ENCODE measurements at regions not wholly inside any gene's neighbourhood (a gene's known extent, or its start where the extent isn't known, plus 50 kb on each side); places are given as distances from the start of the nearest gene placed in this dataset.

DNA sequence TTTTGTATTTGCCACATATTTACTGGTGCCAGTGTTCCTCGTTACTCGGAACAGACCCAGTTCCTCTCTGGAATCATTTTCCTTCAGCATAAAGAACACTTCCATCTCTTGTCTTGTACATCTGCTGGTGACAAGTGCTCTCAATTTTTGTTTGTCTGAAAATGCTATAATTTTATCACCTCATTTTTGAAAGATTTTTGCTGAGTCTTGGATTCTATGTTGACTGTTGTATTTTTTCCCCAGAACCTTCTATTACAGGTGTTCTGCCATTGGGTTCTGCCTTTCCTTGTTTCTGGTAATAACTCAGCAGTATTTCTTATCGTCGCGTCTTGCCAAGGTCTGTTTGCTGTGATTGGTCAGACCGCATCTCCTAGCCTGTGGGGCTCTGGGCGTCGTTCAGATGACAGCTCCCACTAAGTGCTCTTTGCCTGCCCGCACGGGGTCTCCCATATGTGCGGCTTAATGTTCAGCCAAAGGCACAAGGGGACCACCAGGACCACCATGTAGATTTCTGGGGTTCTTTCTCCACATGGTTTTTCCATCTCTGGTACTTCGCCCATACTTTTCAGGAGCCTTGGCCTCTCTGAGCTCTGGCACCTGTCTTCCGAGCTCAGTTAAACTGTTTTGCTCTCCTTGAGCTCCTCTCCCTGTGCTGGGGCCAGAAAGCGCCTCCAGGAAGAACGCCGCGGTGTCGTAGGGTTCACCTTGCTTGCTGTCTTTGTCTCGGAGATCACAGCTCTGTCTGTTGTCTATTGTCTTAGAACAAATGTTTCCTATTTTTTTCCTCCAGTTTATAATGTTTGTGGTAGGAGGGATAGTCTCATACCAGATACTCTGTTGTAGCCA is 80.0 kb downstream of the METRNL start:
- TF ChIP-seq, protein P1, sequence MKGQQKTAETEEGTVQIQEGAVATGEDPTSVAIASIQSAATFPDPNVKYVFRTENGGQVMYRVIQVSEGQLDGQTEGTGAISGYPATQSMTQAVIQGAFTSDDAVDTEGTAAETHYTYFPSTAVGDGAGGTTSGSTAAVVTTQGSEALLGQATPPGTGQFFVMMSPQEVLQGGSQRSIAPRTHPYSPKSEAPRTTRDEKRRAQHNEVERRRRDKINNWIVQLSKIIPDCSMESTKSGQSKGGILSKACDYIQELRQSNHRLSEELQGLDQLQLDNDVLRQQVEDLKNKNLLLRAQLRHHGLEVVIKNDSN (IDR thresholded peaks at IDR 0.05), result no peak
- TF ChIP-seq EP300 (IDR thresholded peaks at IDR 0.05; ENCODE audit: borderline replicate concordance) (no peak), CEBPB (IDR thresholded peaks at IDR 0.05) (no peak), TCF12 (IDR thresholded peaks at IDR 0.05; ENCODE audit: low read depth) (no peak), NFIC (IDR thresholded peaks at IDR 0.05) (no peak), TAF1 (IDR thresholded peaks at IDR 0.05; ENCODE audit: low read depth) (no peak), RAD21 (IDR thresholded peaks at IDR 0.05; ENCODE audit: low read depth) (no peak), TEAD4 (IDR thresholded peaks at IDR 0.05) (no peak), YY1 (IDR thresholded peaks at IDR 0.05; ENCODE audit: low read depth) (no peak), EGR1 (IDR thresholded peaks at IDR 0.05) (no peak)
- TF ChIP-seq, protein P2, sequence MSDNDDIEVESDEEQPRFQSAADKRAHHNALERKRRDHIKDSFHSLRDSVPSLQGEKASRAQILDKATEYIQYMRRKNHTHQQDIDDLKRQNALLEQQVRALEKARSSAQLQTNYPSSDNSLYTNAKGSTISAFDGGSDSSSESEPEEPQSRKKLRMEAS (IDR thresholded peaks at IDR 0.05), result no peak
- TF ChIP-seq, protein P3, sequence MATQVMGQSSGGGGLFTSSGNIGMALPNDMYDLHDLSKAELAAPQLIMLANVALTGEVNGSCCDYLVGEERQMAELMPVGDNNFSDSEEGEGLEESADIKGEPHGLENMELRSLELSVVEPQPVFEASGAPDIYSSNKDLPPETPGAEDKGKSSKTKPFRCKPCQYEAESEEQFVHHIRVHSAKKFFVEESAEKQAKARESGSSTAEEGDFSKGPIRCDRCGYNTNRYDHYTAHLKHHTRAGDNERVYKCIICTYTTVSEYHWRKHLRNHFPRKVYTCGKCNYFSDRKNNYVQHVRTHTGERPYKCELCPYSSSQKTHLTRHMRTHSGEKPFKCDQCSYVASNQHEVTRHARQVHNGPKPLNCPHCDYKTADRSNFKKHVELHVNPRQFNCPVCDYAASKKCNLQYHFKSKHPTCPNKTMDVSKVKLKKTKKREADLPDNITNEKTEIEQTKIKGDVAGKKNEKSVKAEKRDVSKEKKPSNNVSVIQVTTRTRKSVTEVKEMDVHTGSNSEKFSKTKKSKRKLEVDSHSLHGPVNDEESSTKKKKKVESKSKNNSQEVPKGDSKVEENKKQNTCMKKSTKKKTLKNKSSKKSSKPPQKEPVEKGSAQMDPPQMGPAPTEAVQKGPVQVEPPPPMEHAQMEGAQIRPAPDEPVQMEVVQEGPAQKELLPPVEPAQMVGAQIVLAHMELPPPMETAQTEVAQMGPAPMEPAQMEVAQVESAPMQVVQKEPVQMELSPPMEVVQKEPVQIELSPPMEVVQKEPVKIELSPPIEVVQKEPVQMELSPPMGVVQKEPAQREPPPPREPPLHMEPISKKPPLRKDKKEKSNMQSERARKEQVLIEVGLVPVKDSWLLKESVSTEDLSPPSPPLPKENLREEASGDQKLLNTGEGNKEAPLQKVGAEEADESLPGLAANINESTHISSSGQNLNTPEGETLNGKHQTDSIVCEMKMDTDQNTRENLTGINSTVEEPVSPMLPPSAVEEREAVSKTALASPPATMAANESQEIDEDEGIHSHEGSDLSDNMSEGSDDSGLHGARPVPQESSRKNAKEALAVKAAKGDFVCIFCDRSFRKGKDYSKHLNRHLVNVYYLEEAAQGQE (IDR thresholded peaks at IDR 0.05; ENCODE audit: low read depth), result no peak
